SK-N-SH (cell line): ENCODE measurements at regions not wholly inside any gene's neighbourhood (a gene's known extent, or its start where the extent isn't known, plus 50 kb on each side); places are given as distances from the start of the nearest gene placed in this dataset.

Source experiments
- CTCF ChIA-PET: fragments of 300-600, 350-600 bp; formaldehyde crosslinking; extraction: SDS; loops from one replicate; lab custom pipeline; 2021; lab: Yijun Ruan, JAX
- POLR2A ChIA-PET: fragments of 350-600 bp; sonication (Branson Sonifier 250); formaldehyde crosslinking; extraction: SDS; loops from one replicate; lab custom pipeline; 2020; ENCODE audit warnings: antibody characterized with exemption, inconsistent platforms; lab: Yijun Ruan, JAX
- DNase-seq: peaks from one replicate; pipeline ENCODE4 v3.0.0; 2012
- H2AFZ ChIP-seq: fragments of 200-600 bp; sonication (generic); 2 replicates; pipeline ENCODE4 v1.8.1; 2016; ENCODE audit warnings: antibody characterized with exemption, mild to moderate bottlenecking, low read depth
- H3F3A ChIP-seq: fragments of 200-600 bp; sonication (generic); replicated peaks from 2 replicates; pipeline ENCODE3; 2016; ENCODE audit warnings: antibody characterized with exemption, mild to moderate bottlenecking; ENCODE audit not compliant: insufficient read depth
- H3K27ac ChIP-seq, 2 experiments: fragments of 200-500 bp in 1 of 2; fragments of 200-600 bp in 1 of 2; sonication (Bioruptor generic) in 1 of 2; sonication (generic), shearing (Covaris generic) in 1 of 2; 2 replicates each; pipeline versions ENCODE4 v1.5.1 to v1.6.1; 2014 to 2016; ENCODE audit warnings: low read depth in 2 of 2, inconsistent platforms in 1 of 2, low read length in 1 of 2, mild to moderate bottlenecking in 1 of 2, mixed read lengths in 1 of 2
- H3K27me3 ChIP-seq: fragments of 200-600 bp; sonication (generic), shearing (Covaris generic); 2 replicates; pipeline ENCODE4 v1.6.1; 2016; ENCODE audit warnings: mixed run types; ENCODE audit not compliant: insufficient read depth
- H3K36me3 ChIP-seq, 2 experiments: fragments of 200-500 bp in 1 of 2; fragments of 200-600 bp in 1 of 2; sonication (Bioruptor generic) in 1 of 2; sonication (generic) in 1 of 2; replicated peaks in 1 of 2; 2 replicates each; pipeline versions ENCODE3 to v1.5.1; 2014 to 2016; ENCODE audit warnings: low read length in 1 of 2, mild to moderate bottlenecking in 1 of 2; ENCODE audit not compliant: insufficient read depth in 2 of 2, control insufficient read depth in 1 of 2
- H3K4me1 ChIP-seq, 2 experiments: fragments of 200-500 bp in 1 of 2; fragments of 200-600 bp in 1 of 2; sonication (Bioruptor generic) in 1 of 2; sonication (generic), shearing (Covaris generic) in 1 of 2; 2 replicates each; pipeline versions ENCODE4 v1.5.1 to v1.6.1; 2014 to 2016; ENCODE audit warnings: low read depth in 1 of 2, low read length in 1 of 2, mixed run types in 1 of 2; ENCODE audit not compliant: insufficient read depth in 2 of 2, control insufficient read depth in 1 of 2
- H3K4me2 ChIP-seq: fragments of 200-600 bp; sonication (generic), shearing (Covaris generic); 2 replicates; pipeline ENCODE4 v1.6.1; 2017; ENCODE audit warnings: mixed run types
- H3K4me3 ChIP-seq, 2 experiments: fragments of 200-500 bp in 1 of 2; fragments of 200-600 bp in 1 of 2; sonication (Bioruptor generic) in 1 of 2; sonication (generic), shearing (Covaris generic) in 1 of 2; 2 replicates each; pipeline versions ENCODE4 v1.5.1 to v1.8.1; 2014 to 2016; ENCODE audit warnings: low read depth in 2 of 2, inconsistent platforms in 1 of 2, low read length in 1 of 2, mild to moderate bottlenecking in 1 of 2, mixed read lengths in 1 of 2, moderate library complexity in 1 of 2
- H3K79me2 ChIP-seq: fragments of 200-600 bp; sonication (generic); 2 replicates; pipeline ENCODE4 v1.8.1; 2017; ENCODE audit warnings: mild to moderate bottlenecking; ENCODE audit not compliant: insufficient read depth
- H3K9ac ChIP-seq: fragments of 200-600 bp; sonication (generic); 2 replicates; pipeline ENCODE4 v1.6.1; 2017; ENCODE audit warnings: mixed run types
- H3K9me2 ChIP-seq: fragments of 200-600 bp; sonication (generic); 2 replicates; pipeline ENCODE4 v1.6.1; 2017; ENCODE audit warnings: mixed run types
- H3K9me3 ChIP-seq: fragments of 200-600 bp; sonication (generic); 2 replicates; pipeline ENCODE4 v1.6.1; 2017; ENCODE audit warnings: mixed run types, mild to moderate bottlenecking, moderate library complexity
- H4K20me1 ChIP-seq: fragments of 200-600 bp; sonication (generic); 2 replicates; pipeline ENCODE4 v1.6.1; 2017; ENCODE audit warnings: mild to moderate bottlenecking, mixed run types; ENCODE audit not compliant: insufficient read depth
- CHD2 ChIP-seq: fragments of 150-350 bp; IDR thresholded peaks from 2 replicates; pipeline ENCODE4 v1.6.1; 2018; ENCODE audit warnings: low read length; ENCODE audit not compliant: partially characterized antibody
- EZH2phosphoT487 ChIP-seq: fragments of 200-600 bp; sonication (generic); IDR thresholded peaks from 2 replicates; pipeline ENCODE4 v1.6.1; 2017; ENCODE audit warnings: low read depth, mixed run types, mild to moderate bottlenecking, antibody characterized with exemption, moderate library complexity, borderline replicate concordance
- FOSL2 ChIP-seq: IDR thresholded peaks from 2 replicates; pipeline ENCODE4 v1.4.0; 2012; ENCODE audit warnings: low read depth, mild to moderate bottlenecking, moderate library complexity, borderline replicate concordance
- FOXM1 ChIP-seq: IDR thresholded peaks from 2 replicates; pipeline ENCODE4 v1.4.0; 2012; ENCODE audit warnings: low read depth, mild to moderate bottlenecking
- GABPA ChIP-seq: IDR thresholded peaks from 2 replicates; pipeline ENCODE4 v1.4.0; 2012; ENCODE audit warnings: low read depth, mild to moderate bottlenecking
- GATA2 ChIP-seq: sonication (generic); formaldehyde crosslinking; IDR thresholded peaks from 2 replicates; pipeline ENCODE4 v1.5.0; 2020; ENCODE audit warnings: mild to moderate bottlenecking, missing genetic modification reagents
- MXI1 ChIP-seq: IDR thresholded peaks from 2 replicates; pipeline ENCODE4 v1.6.1; 2012; ENCODE audit warnings: mild to moderate bottlenecking, low read depth, low read length, improper control_type of control experiment
- NFIC ChIP-seq: IDR thresholded peaks from 2 replicates; pipeline ENCODE4 v1.4.0; 2012; ENCODE audit warnings: borderline replicate concordance
- NRF1 ChIP-seq: IDR thresholded peaks from 2 replicates; pipeline ENCODE4 v1.6.1; 2012; ENCODE audit warnings: low read depth, mild to moderate bottlenecking, low read length
- POLR2AphosphoS5 ChIP-seq: IDR thresholded peaks from 2 replicates; pipeline ENCODE4 v1.6.1; 2012; ENCODE audit warnings: low read depth, low read length
- RCOR1 ChIP-seq: fragments of 150-350 bp; IDR thresholded peaks from 2 replicates; pipeline ENCODE4 v1.6.1; 2017; ENCODE audit warnings: antibody characterized with exemption, low read length
- TAF1 ChIP-seq: IDR thresholded peaks from 2 replicates; pipeline ENCODE4 v1.6.1; 2012; ENCODE audit warnings: low read depth, mild to moderate bottlenecking, low read length, moderate library complexity, borderline replicate concordance
- TEAD4 ChIP-seq: IDR thresholded peaks from 2 replicates; pipeline ENCODE4 v1.4.0; 2012; ENCODE audit warnings: mild to moderate bottlenecking, borderline replicate concordance; ENCODE audit not compliant: insufficient read depth
- YY1 ChIP-seq: IDR thresholded peaks from 2 replicates; pipeline ENCODE4 v1.4.0; 2012; ENCODE audit warnings: low read depth, mild to moderate bottlenecking
- WGBS: methylation state at CpG from one replicate; pipeline ENCODE4 v1.1.6; 2017; ENCODE audit warnings: low lambda C conversion rate; 5-methylcytosine and 5-hydroxymethylcytosine counted together
- TF ChIP-seq, protein P1 (sequence below): IDR thresholded peaks from 2 replicates; pipeline ENCODE4 v1.4.0; 2012; ENCODE audit warnings: low read depth, borderline replicate concordance
- TF ChIP-seq, protein P2 (sequence below): IDR thresholded peaks from 2 replicates; pipeline ENCODE4 v1.4.0; 2012; ENCODE audit warnings: low read depth
- TF ChIP-seq, protein P3 (sequence below): fragments of 200-600 bp; sonication (generic); IDR thresholded peaks from 2 replicates; pipeline ENCODE4 v1.6.1; 2017; ENCODE audit warnings: antibody characterized with exemption, mild to moderate bottlenecking, moderate library complexity
- TF ChIP-seq, protein P4 (sequence below): fragments of 150-350 bp; IDR thresholded peaks from 2 replicates; pipeline ENCODE4 v1.6.1; 2017; ENCODE audit warnings: antibody characterized with exemption, low read length, low read depth, borderline replicate concordance
- TF ChIP-seq, protein P5 (sequence below): IDR thresholded peaks from 2 replicates; pipeline ENCODE4; 2012

DNA sequence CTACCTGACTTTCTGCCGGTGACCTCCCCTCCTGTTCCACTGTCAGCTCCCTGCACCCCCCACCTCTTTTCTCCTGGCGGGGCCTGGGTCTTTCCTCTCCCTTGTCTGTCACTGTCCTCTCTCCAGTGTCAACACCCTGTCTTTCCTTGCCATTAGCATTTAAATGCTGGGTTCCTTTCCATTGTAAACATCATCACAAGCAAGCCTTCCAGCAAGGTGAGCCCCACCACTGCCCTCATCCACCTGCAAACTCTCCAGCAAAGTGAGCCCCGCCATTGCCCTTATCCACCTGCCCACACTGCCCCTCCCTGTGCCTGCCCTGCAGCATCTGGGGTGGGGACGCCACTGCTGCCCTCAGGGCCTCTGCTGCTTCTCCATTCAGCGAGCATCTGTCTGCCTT lies 195.0 kb downstream of the ENGASE start (continued):
- TF ChIP-seq, protein P1, sequence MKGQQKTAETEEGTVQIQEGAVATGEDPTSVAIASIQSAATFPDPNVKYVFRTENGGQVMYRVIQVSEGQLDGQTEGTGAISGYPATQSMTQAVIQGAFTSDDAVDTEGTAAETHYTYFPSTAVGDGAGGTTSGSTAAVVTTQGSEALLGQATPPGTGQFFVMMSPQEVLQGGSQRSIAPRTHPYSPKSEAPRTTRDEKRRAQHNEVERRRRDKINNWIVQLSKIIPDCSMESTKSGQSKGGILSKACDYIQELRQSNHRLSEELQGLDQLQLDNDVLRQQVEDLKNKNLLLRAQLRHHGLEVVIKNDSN: no peak
- TF ChIP-seq, protein P2, sequence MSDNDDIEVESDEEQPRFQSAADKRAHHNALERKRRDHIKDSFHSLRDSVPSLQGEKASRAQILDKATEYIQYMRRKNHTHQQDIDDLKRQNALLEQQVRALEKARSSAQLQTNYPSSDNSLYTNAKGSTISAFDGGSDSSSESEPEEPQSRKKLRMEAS: no peak
- TF ChIP-seq, protein P3, sequence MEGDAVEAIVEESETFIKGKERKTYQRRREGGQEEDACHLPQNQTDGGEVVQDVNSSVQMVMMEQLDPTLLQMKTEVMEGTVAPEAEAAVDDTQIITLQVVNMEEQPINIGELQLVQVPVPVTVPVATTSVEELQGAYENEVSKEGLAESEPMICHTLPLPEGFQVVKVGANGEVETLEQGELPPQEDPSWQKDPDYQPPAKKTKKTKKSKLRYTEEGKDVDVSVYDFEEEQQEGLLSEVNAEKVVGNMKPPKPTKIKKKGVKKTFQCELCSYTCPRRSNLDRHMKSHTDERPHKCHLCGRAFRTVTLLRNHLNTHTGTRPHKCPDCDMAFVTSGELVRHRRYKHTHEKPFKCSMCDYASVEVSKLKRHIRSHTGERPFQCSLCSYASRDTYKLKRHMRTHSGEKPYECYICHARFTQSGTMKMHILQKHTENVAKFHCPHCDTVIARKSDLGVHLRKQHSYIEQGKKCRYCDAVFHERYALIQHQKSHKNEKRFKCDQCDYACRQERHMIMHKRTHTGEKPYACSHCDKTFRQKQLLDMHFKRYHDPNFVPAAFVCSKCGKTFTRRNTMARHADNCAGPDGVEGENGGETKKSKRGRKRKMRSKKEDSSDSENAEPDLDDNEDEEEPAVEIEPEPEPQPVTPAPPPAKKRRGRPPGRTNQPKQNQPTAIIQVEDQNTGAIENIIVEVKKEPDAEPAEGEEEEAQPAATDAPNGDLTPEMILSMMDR: no peak
- TF ChIP-seq EZH2phosphoT487 (no peak), GATA2 (no peak), GABPA (no peak)

DNA sequence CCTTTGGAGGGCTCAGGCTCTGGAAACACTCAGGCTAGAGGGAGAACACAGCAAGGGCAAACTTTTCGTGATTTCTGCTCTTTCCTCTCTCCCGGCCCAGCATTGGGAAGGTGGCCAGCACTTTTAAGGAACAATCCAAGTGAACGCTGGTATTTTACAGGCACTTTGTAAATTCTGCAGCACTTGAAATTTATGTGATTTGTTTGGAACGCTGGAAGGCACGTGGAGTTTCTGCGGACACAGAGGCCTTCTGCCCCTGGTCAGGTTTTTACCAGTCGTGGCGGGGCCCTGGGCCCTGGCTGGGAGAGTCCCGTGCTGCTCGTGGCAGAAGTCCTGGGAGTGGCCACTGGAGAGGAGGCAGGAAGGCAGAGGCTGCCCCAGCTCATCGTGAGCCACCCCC lies 188.6 kb downstream of the ENGASE start:
- POLR2A ChIA-PET: no interaction called here

More for the DNA sequence above, 188.6 kb downstream of the ENGASE start:
- CTCF ChIA-PET: interaction anchor here (0.7 to 7.0 kb wide), 6 partner anchors 9 to 176 kb away, joined by 3 to 43 read pairs (median 6); no protein-coding TSS in a partner anchor
- Histone ChIP-seq H3K4me3 (no peak overlapping the region), H3K4me1 (peaks cover 0 to 50% of the 10 kb centered on the region in 2 experiments; a peak in 2 of 4 replicates), H3K4me2 (no peak overlapping the region), H4K20me1 (0 out of 2 replicates have a peak, but pooled peaks cover 6% of the 10 kb centered on the region), H3K27me3 (peaks cover 47% of the 10 kb centered on the region), H3K9ac (no peak overlapping the region), H3K27ac (no peak overlapping the region), H3K79me2 (no peaks in the 10 kb centered on the region), H3F3A (no peaks in the 10 kb centered on the region), H3K36me3 (no peaks in the 10 kb centered on the region), H3K9me3 (no peaks in the 10 kb centered on the region), H2AFZ (no peak overlapping the region), H3K9me2 (no peaks in the 10 kb centered on the region)
- no peak for DNase-seq
- 66% methylated on average over 10 of the region's 11 CpGs for WGBS
- TF ChIP-seq, protein P3: no peak
- TF ChIP-seq FOSL2 (no peak), GATA2 (no peak), RCOR1 (no peak), NRF1 (no peak), YY1 (no peak), MXI1 (no peak), NFIC (no peak), EZH2phosphoT487 (no peak), POLR2AphosphoS5 (no peak), TEAD4 (no peak), FOXM1 (no peak), GABPA (no peak), TAF1 (no peak), CHD2 (no peak)
- TF ChIP-seq, protein P4, sequence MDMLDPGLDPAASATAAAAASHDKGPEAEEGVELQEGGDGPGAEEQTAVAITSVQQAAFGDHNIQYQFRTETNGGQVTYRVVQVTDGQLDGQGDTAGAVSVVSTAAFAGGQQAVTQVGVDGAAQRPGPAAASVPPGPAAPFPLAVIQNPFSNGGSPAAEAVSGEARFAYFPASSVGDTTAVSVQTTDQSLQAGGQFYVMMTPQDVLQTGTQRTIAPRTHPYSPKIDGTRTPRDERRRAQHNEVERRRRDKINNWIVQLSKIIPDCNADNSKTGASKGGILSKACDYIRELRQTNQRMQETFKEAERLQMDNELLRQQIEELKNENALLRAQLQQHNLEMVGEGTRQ: no peak
- TF ChIP-seq, protein P5, sequence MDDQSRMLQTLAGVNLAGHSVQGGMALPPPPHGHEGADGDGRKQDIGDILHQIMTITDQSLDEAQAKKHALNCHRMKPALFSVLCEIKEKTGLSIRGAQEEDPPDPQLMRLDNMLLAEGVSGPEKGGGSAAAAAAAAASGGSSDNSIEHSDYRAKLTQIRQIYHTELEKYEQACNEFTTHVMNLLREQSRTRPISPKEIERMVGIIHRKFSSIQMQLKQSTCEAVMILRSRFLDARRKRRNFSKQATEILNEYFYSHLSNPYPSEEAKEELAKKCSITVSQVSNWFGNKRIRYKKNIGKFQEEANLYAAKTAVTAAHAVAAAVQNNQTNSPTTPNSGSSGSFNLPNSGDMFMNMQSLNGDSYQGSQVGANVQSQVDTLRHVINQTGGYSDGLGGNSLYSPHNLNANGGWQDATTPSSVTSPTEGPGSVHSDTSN: no peak
